ENCODE measurements at regions not wholly inside any gene's neighbourhood (a gene's known extent, or its start where the extent isn't known, plus 50 kb on each side); places are given as distances from the start of the nearest gene placed in this dataset.

DNA sequence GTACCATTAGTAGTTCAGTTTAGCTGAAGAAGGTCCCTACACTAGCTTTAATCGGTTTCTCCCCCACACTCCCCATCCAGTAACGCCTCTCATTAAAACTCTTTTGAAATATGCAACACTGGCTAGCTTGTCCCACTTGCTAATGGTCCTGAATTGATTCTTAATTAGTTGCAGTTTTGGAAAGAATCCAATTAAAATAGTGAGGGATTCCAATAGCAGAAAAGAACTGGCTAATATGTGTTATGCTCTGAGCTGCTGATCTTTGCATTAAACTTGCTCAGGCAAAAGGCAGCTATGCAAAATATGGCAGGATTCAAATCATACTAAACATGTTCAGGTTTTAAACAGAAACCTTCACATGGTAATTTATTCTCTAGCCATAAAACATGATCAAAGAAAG is 252.5 kb upstream of the HNRNPA3 start:
- no peak for TF ChIP-seq POLR2A (IDR thresholded peaks at IDR 0.05)
- TF ChIP-seq, protein P1, sequence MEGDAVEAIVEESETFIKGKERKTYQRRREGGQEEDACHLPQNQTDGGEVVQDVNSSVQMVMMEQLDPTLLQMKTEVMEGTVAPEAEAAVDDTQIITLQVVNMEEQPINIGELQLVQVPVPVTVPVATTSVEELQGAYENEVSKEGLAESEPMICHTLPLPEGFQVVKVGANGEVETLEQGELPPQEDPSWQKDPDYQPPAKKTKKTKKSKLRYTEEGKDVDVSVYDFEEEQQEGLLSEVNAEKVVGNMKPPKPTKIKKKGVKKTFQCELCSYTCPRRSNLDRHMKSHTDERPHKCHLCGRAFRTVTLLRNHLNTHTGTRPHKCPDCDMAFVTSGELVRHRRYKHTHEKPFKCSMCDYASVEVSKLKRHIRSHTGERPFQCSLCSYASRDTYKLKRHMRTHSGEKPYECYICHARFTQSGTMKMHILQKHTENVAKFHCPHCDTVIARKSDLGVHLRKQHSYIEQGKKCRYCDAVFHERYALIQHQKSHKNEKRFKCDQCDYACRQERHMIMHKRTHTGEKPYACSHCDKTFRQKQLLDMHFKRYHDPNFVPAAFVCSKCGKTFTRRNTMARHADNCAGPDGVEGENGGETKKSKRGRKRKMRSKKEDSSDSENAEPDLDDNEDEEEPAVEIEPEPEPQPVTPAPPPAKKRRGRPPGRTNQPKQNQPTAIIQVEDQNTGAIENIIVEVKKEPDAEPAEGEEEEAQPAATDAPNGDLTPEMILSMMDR (IDR thresholded peaks at IDR 0.05), result no peak

All from Peyer's patch (tissue), 4 donors.